Heart left ventricle (tissue), 13 donors: ENCODE measurements at regions not wholly inside any gene's neighbourhood (a gene's known extent, or its start where the extent isn't known, plus 50 kb on each side); places are given as distances from the start of the nearest gene placed in this dataset.

Experiments
- CTCF ChIP-seq, 12 donors: fragments of 200-600 bp; sonication (generic) in 4 of 12; IDR thresholded peaks; one replicate each; pipeline versions ENCODE4 v1.5.0 to v1.8.0; 2018 to 2022; ENCODE audit warnings: antibody characterized with exemption in 12 of 12, mild to moderate bottlenecking in 5 of 12
- POLR2A ChIP-seq, 2 donors: fragments of 450-650 bp; IDR thresholded peaks; one replicate each; pipeline ENCODE4 v1.6.1; 2017; ENCODE audit warnings: antibody characterized with exemption in 2 of 2, mild to moderate bottlenecking in 2 of 2, moderate library complexity in 2 of 2
- donor health status: ischemic (EF 13 %, LVEDD 7.1; RV severe dilation, severe dysfunction).
- donor health status: DM: no; HTN: yes; CAD: no.
- donor health status: DM: no; HTN: no; CAD: no.
- donor health status: ischemic (EF 25% LVEDD 6.9; RV normal size, moderate dysfunction).
- donor health status: ischemic (EF 25% LVEDD 5.7; RV mildly dilated, moderate dysfunction).
- donor health status: ischemic (EF 35%, LVEDD 5.7; RV mildly dilated, moderate dysfunction).
- donor health status: nonischemic (EF 11% LVEDD 7.7; RV severe dilation, severe dysfunction).
- donor health status: DM: yes; HTN: yes; CAD: no.
- donor health status: PGD.
- donor health status: ischemic (EF 29% LVEDD 5.4; RV normal size, mild dysfunction).
- donor health status: nonischemic (EF 23%, LVEDD 6.1; RV moderate dilation, normal function).

- TF ChIP-seq POLR2A (IDR thresholded peaks at IDR 0.05) (no peak), CTCF (IDR thresholded peaks at IDR 0.05) (no peak)
These were observed 801.1 kb downstream of the SLITRK5 start for GRCh38 chr13:88472316-88472715.
